Muscle of arm (tissue), 1 donor: ENCODE measurements at regions not wholly inside any gene's neighbourhood (a gene's known extent, or its start where the extent isn't known, plus 50 kb on each side); places are given as distances from the start of the nearest gene placed in this dataset.

Source experiments
- DNase-seq: peaks from one replicate; pipeline ENCODE4 v3.0.0-alpha.2; 2013

GRCh38 chr11:42179216-42179615, 719.8 kb upstream of the LRRC4C start:
- peak; percentile 12 for DNase-seq

DNA sequence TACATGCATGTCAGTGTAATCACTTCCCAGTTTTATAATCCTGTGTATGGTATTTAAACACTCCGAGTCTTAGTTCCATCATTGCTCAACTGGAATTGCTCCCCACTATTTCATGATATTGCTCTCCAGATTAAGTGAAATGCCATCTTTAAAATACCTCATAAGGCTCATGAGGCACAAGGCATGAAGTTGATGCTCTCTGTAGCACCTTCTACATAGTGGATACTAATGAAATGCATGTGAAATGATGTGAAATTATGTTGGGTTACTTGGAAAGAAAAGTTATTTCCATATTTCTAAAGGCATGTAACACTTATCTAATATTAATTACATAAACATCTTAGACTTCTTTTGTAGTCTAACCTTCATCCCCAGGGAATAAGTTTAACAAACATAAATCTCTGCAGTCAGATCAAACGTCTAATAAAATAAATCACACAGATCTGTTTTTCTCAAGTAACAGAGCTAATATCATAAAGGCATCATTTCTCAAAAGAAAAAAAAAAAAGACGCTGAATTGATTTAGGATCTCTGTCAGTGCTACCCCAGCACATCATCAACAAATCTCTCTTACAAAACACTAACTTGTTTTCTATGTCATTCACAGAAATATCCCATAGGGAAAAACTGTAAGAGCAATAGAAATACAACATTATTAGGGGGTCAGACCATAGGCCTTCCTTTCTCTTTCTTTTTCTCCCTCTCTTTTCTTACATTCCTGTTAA, 736.0 kb upstream of the LRRC4C start:
- DNase-seq = no peak

DNA sequence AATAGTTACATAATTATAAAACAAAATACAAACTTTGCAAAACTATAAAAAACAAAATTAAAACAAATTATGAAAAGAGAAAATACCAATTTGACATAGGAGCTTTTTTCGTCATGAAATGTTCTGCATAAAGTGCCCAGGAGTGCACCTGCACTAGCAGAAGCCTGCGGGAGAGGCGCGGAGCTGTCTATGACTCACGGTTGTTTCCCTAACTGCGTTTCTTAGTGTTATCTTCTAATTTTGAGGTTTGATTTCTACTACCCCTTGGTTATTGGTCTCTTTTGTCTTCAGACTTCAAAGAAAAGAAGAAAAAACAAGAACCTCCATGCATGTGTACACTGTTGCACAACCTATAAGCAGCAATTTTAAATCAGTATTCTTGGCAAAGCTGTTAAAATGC, 740.9 kb upstream of the LRRC4C start:
- no peak for DNase-seq

DNA sequence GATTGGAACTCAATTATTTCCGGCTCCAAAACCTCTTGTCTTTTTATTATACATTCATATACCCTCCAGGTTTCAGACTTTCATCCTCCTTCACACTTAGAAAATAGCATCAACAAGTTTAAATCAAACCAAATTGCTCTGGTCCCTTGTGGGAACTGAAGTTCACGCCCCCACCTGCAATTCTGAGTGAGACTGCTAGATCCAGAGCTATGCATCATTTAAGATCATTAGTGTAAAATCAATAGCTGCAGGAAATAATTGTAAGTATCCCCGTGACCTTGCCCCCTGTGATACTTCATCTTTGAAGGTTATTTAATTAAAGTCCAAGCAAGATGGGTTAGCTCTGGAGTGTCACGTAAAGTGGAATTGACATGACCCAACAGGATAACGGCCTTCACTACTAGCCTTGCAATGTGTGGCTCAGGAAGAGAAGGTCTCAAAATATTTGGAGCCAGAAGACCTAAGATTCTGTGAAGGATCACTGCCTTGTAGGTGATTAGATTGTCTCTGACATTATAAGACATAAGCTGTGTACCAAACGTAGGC, 742.2 kb upstream of the LRRC4C start:
- DNase-seq = no peak

- DNase-seq = no peak
Observed at GRCh38 chr11:42205518-42205917, 746.1 kb upstream of the LRRC4C start.

DNA sequence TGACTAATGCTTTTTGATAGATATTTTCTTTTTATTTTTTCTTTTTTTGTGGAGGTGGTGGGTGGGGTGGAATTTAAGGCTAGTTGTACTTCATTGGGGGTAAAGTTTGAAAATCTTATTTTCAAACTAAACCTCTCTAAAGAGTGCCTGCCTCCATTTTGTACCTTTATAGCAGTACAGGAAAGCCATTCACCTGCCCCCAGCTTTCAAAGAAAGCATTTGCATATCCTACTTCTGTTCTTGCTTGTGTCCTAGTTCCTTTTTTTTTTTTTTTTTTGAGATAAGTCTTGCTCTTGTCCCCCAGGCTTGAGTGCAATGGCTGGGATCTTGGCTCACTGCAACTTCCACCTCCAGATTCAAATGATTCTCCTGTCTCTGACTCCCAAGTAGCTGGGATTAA, 766.2 kb upstream of the LRRC4C start:
- no peak for DNase-seq

GRCh38 chr11:42232673-42233072, 773.2 kb upstream of the LRRC4C start:
- DNase-seq = no peak

DNA sequence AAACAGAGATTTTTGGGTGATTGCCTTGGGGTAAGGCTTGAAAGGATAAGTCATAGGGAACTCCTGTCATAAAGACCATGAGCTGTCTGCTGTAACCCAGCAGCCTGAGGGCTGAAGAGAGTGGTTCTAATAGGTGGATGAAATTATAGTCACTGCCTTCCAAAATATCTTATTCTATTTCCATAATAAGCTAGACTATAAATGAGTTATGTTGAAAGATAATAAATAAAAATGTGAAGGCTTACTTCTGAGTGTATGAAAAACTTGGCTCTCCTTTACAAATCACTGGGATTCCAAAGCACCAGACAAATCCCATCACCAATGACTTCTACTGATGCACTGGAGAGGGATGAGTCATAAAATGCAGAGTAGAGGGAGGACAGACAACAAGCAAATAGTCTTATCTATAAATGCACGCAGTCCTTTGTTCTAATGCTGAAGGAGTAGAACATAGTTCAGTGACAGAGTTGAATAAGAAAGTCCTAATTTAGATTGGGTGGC, 775.0 kb upstream of the LRRC4C start:
- DNase-seq = no peak

- no peak for DNase-seq
Observed at GRCh38 chr11:42237701-42238235, 778.3 kb upstream of the LRRC4C start.

- DNase-seq = peak; percentile 70
Observed at GRCh38 chr11:42239188-42239587, 779.7 kb upstream of the LRRC4C start.

DNA sequence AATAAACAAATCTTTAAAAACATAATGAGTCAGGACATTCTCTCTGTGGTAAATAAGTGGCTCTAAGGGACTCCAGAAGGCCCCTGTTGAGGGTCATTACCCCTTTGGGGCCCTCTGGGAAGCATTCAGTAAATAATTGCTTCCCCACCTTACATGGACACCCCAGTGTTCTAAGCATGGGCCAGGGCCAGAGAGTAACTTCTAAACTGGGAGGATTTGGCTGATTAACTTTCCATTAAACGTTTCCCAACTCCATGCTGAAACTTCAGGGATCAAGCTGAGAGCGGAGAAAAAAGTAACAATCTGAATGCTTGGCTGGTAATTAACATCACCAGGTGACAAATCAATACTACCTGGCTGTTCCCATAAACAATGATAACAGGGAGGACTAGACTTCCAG, 783.9 kb upstream of the LRRC4C start:
- no peak for DNase-seq

- no peak for DNase-seq
Observed at GRCh38 chr11:42244376-42244775, 784.9 kb upstream of the LRRC4C start.

- DNase-seq = no peak
Observed at GRCh38 chr11:42249401-42249800, 789.9 kb upstream of the LRRC4C start.

- no peak for DNase-seq
Observed at GRCh38 chr11:42249956-42250355, 790.5 kb upstream of the LRRC4C start.

DNA sequence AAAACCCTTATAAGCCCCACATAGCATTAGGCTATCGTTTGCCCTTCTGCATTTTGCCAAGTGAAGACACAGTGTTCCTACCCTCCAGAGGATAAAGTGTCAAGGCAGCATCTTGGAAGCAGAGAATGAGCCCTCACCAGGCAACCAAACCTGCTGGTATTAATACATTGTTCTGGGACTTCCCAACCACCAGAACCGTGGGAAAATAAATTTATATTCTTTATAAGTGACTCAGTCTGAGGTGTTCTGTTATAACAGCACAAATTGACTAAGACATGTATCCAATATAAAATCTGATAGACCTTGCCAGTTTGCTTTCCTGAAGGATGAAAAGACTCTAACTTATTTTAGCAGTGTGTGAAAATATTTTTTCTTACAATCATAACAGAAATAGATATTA, 792.5 kb upstream of the LRRC4C start:
- no peak for DNase-seq

DNA sequence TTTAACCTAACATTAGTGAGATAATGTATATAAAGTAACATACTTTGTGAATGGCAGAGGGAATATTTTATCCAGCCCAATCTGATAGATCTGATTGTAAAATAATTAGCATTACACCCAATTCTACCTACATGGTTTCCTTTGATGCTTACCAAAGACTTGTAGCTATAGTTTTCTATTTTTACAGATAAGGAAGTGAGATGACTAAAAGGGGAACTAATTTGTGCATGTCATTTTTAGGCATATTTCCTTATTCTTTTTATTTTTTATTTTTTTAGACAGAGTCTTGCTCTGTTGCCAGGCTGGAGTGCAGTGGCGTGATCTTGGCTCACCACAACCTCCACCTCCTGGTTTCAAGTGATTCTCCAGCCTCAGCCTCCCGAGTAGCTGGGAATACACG, 793.7 kb upstream of the LRRC4C start:
- DNase-seq = no peak

GRCh38 chr11:42255906-42256305, 796.5 kb upstream of the LRRC4C start:
- DNase-seq = no peak

DNA sequence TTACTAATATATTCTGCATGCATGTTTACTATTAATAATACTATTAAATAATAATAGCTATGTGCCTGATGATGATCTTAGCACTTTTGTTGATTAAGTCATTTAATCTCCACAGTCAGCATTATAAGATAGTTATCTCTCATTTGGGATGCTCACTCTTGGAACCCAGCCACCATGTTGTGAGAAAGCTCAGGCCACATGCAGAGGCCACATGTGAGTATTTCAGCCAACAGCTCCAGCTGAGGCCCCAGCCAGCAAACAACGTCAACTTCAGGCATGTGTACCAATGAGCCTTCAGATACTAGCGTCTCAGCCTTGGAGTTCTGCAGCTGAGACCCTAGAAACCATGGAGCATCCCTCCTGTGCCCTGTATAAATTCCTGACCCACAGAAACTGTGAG, 798.1 kb upstream of the LRRC4C start:
- DNase-seq = no peak

- DNase-seq = no peak
Observed at GRCh38 chr11:42265072-42265471, 805.6 kb upstream of the LRRC4C start.

DNA sequence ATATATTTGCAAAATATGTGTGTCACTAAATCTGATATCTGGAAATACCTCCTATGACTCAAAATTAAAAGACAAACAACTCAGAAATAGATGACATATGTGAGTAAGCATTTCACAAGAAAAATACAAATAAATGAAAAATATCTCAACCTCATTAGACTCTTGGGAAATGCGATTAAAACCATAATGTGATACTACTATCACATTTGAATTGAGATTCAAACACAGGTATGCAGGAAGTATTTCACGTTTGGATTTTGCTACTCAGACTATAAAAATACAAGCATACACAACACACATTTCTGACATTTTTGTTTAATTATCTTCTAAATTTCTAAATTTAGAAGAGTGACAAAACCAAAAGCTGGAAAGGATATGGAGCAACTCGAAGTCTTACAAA, 811.9 kb upstream of the LRRC4C start:
- no peak for DNase-seq

DNA sequence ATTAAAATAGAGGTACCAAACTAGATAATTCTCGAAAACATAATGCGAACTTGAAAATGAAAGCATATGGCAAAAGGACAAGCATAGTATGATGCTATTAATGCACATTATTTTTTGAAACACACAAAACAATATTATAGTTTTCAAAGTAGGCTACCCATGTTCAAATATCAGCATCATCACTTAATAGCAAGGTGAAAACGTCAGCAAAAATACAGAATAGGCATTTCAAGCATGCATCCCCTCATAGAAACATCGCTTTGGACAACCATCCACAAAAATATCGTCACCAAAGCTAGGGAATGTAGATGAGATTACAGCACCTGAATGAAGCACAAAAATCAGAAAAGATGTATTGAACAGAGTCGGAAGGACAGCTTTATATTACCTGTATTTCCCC, 814.5 kb upstream of the LRRC4C start:
- DNase-seq = no peak

GRCh38 chr11:42296910-42297309, 837.5 kb upstream of the LRRC4C start:
- DNase-seq = no peak

DNA sequence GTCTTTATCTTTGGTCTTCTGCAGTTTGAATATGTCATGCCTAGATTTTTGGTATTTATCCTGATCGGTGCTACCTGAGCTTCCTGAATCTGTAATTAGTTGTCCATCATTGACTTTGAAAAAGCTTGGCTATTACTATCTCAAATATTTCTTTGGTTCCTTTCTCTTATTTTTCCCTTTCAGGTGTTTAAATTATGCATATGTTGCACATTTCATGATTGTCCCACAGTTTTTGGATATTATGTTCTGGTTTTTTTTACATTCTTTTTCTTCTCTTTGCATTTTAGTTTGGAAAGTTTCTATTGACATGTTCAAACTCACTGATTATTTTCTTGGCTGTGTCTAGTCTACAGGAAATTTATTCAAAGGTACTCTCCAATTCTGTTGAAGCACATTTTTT, 840.3 kb upstream of the LRRC4C start:
- DNase-seq = no peak

GRCh38 chr11:42301777-42302176, 842.3 kb upstream of the LRRC4C start:
- DNase-seq = no peak
